ENCODE measurements at regions not wholly inside any gene's neighbourhood (a gene's known extent, or its start where the extent isn't known, plus 50 kb on each side); places are given as distances from the start of the nearest gene placed in this dataset.

DNA sequence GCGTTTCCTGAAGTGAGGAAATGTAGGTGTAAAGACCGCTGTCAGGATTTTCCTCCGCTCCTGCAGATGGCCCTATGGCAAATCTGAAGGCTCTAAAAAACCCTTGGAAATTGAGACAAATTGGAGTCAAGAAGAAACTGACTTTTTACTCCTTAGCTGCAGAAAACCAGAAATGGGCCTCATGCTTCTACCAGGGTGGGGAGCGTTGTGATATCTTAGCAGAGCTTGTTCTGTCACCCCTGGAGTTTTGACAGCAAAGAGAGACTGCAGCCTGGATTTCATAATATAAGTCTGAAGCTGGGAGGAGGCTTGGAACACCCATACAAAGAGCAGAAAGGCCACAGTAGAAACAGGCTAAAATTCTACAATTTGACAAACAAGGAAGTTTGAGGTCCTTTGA lies 283.0 kb upstream of the PLSCR5 start:
- H3K27me3 ChIP-seq: no peaks in the 10 kb centered on the region
- TF ChIP-seq, protein P1, sequence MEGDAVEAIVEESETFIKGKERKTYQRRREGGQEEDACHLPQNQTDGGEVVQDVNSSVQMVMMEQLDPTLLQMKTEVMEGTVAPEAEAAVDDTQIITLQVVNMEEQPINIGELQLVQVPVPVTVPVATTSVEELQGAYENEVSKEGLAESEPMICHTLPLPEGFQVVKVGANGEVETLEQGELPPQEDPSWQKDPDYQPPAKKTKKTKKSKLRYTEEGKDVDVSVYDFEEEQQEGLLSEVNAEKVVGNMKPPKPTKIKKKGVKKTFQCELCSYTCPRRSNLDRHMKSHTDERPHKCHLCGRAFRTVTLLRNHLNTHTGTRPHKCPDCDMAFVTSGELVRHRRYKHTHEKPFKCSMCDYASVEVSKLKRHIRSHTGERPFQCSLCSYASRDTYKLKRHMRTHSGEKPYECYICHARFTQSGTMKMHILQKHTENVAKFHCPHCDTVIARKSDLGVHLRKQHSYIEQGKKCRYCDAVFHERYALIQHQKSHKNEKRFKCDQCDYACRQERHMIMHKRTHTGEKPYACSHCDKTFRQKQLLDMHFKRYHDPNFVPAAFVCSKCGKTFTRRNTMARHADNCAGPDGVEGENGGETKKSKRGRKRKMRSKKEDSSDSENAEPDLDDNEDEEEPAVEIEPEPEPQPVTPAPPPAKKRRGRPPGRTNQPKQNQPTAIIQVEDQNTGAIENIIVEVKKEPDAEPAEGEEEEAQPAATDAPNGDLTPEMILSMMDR (IDR thresholded peaks at IDR 0.05; ENCODE audit: low read depth, low read length): no peak
- no peak for DNase-seq (ENCODE audit: low read depth in 1 of 2, low spot score in 1 of 2)

GRCh38 chr3:146884721-146885120 lies 279.6 kb upstream of the PLSCR5 start:
- H3K9me3 ChIP-seq (ENCODE audit: low read depth): no peaks in the 10 kb centered on the region
- no peak overlapping the region for H3K4me3 ChIP-seq
- no peak for DNase-seq (ENCODE audit: low read depth in 1 of 2, low spot score in 1 of 2)
- H3K36me3 ChIP-seq: no peaks in the 10 kb centered on the region
- TF ChIP-seq, protein P1 (IDR thresholded peaks at IDR 0.05; ENCODE audit: low read depth, low read length): no peak
- H3K27ac ChIP-seq: no peak overlapping the region
- H3K4me1 ChIP-seq (ENCODE audit: low read depth): no peaks in the 10 kb centered on the region
- no peaks in the 10 kb centered on the region for H3K27me3 ChIP-seq

More for the DNA sequence above, 283.0 kb upstream of the PLSCR5 start:
- H3K4me1 ChIP-seq (ENCODE audit: low read depth): no peaks in the 10 kb centered on the region
- no peak overlapping the region for H3K4me3 ChIP-seq
- H3K9me3 ChIP-seq (ENCODE audit: low read depth): no peaks in the 10 kb centered on the region
- H3K36me3 ChIP-seq: no peaks in the 10 kb centered on the region
- no peak overlapping the region for H3K27ac ChIP-seq

- Histone ChIP-seq H3K27ac (no peak overlapping the region), H3K27me3 (no peaks in the 10 kb centered on the region), H3K36me3 (no peaks in the 10 kb centered on the region), H3K4me1 (ENCODE audit: low read depth) (no peaks in the 10 kb centered on the region), H3K9me3 (ENCODE audit: low read depth) (no peaks in the 10 kb centered on the region), H3K4me3 (no peak overlapping the region)
- no peak for DNase-seq (ENCODE audit: low read depth in 1 of 2, low spot score in 1 of 2)
- TF ChIP-seq, protein P1 (IDR thresholded peaks at IDR 0.05; ENCODE audit: low read depth, low read length): no peak
These were observed 279.1 kb upstream of the PLSCR5 start for GRCh38 chr3:146884296-146884695.

DNA sequence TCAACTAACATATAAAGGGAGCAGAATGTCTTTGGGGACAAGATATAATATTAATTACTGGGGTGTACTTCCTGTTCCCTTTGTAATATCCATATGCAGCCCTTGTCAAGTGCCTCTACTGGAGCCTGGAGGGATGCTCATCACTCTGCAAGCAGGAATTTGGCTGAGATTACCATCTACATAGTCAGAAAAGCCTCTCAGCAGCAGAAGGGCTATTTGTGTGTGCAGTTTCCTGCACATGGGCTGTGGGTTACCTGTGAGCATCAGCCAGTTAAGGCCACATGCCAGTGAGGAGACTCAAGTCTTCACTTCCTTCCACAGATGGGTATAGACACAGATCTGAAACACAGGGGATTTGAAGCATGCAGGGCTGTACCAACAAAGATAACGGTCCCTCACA lies 278.1 kb upstream of the PLSCR5 start:
- no peaks in the 10 kb centered on the region for H3K36me3 ChIP-seq
- no peaks in the 10 kb centered on the region for H3K9me3 ChIP-seq (ENCODE audit: low read depth)
- no peak for DNase-seq (ENCODE audit: low read depth in 1 of 2, low spot score in 1 of 2)
- no peak overlapping the region for H3K27ac ChIP-seq
- H3K27me3 ChIP-seq: no peaks in the 10 kb centered on the region
- TF ChIP-seq, protein P1 (IDR thresholded peaks at IDR 0.05; ENCODE audit: low read depth, low read length): no peak
- no peak overlapping the region for H3K4me3 ChIP-seq
- no peaks in the 10 kb centered on the region for H3K4me1 ChIP-seq (ENCODE audit: low read depth)

- no peak overlapping the region for H3K4me3 ChIP-seq
- no peak for DNase-seq (ENCODE audit: low read depth in 1 of 2, low spot score in 1 of 2)
- H3K27me3 ChIP-seq: no peaks in the 10 kb centered on the region
- no peak overlapping the region for H3K27ac ChIP-seq
- TF ChIP-seq, protein P1 (IDR thresholded peaks at IDR 0.05; ENCODE audit: low read depth, low read length): no peak
- no peaks in the 10 kb centered on the region for H3K4me1 ChIP-seq (ENCODE audit: low read depth)
- no peaks in the 10 kb centered on the region for H3K36me3 ChIP-seq
- H3K9me3 ChIP-seq (ENCODE audit: low read depth): no peaks in the 10 kb centered on the region
These were observed 277.0 kb upstream of the PLSCR5 start for GRCh38 chr3:146881966-146882760.
